Heart left ventricle (tissue), 13 donors: ENCODE measurements at regions not wholly inside any gene's neighbourhood (a gene's known extent, or its start where the extent isn't known, plus 50 kb on each side); places are given as distances from the start of the nearest gene placed in this dataset.

Experiments used
- CTCF ChIP-seq, 12 donors: fragments of 200-600 bp; sonication (generic) in 4 of 12; IDR thresholded peaks; one replicate each; pipeline versions ENCODE4 v1.5.0 to v1.8.0; 2018 to 2022; ENCODE audit warnings: antibody characterized with exemption in 12 of 12, mild to moderate bottlenecking in 5 of 12
- POLR2A ChIP-seq, 2 donors: fragments of 450-650 bp; IDR thresholded peaks; one replicate each; pipeline ENCODE4 v1.6.1; 2017; ENCODE audit warnings: antibody characterized with exemption in 2 of 2, mild to moderate bottlenecking in 2 of 2, moderate library complexity in 2 of 2
- donor health status: ischemic (EF 13 %, LVEDD 7.1; RV severe dilation, severe dysfunction).
- donor health status: DM: no; HTN: yes; CAD: no.
- donor health status: DM: no; HTN: no; CAD: no.
- donor health status: ischemic (EF 25% LVEDD 6.9; RV normal size, moderate dysfunction).
- donor health status: ischemic (EF 25% LVEDD 5.7; RV mildly dilated, moderate dysfunction).
- donor health status: ischemic (EF 35%, LVEDD 5.7; RV mildly dilated, moderate dysfunction).
- donor health status: nonischemic (EF 11% LVEDD 7.7; RV severe dilation, severe dysfunction).
- donor health status: DM: yes; HTN: yes; CAD: no.
- donor health status: PGD.
- donor health status: ischemic (EF 29% LVEDD 5.4; RV normal size, mild dysfunction).
- donor health status: nonischemic (EF 23%, LVEDD 6.1; RV moderate dilation, normal function).

- no peak for TF ChIP-seq POLR2A (IDR thresholded peaks at IDR 0.05)
- no peak for TF ChIP-seq CTCF (IDR thresholded peaks at IDR 0.05)
Measured at GRCh38 chr18:54673936-54674335, 82.9 kb downstream of the DYNAP start.
